HG02759 (cell line): ENCODE measurements at regions not wholly inside any gene's neighbourhood (a gene's known extent, or its start where the extent isn't known, plus 50 kb on each side); places are given as distances from the start of the nearest gene placed in this dataset.
A peak's percentile ranks its signal among the peaks of the same experiment; 100 is the strongest.
"Not testable (repeated sequence)": the region's sequence is repeated elsewhere in the genome, so short reads cannot be mapped to it uniquely, and the experiment has no call there.

Experiments used
- ATAC-seq: cut with Tn5 transposase; IDR thresholded peaks from one replicate; pipeline ENCODE4 v1.9.1; 2021; ENCODE audit warnings: mild to moderate bottlenecking, moderate library complexity; ENCODE audit not compliant: unreplicated experiment

GRCh38 chr5:40227366-40227765, 452.3 kb upstream of the PTGER4 start:
- no peak for ATAC-seq

GRCh38 chr5:40226906-40227305, 452.8 kb upstream of the PTGER4 start:
- no peak for ATAC-seq

- not testable (repeated sequence) for ATAC-seq
These were observed 454.6 kb upstream of the PTGER4 start for GRCh38 chr5:40225147-40225546.

GRCh38 chr5:40224421-40224820, 455.3 kb upstream of the PTGER4 start:
- peak; percentile 27 for ATAC-seq

GRCh38 chr5:40223884-40224402, 455.8 kb upstream of the PTGER4 start:
- peak; percentile 71 for ATAC-seq

GRCh38 chr5:40221796-40222195, 457.9 kb upstream of the PTGER4 start:
- ATAC-seq, result no peak

- no peak for ATAC-seq
These were observed 458.5 kb upstream of the PTGER4 start for GRCh38 chr5:40221255-40221654.

GRCh38 chr5:40220260-40220659, 459.5 kb upstream of the PTGER4 start:
- ATAC-seq, result no peak

GRCh38 chr5:40217553-40217952, 462.2 kb upstream of the PTGER4 start:
- no peak for ATAC-seq

- no peak for ATAC-seq
These were observed 469.0 kb upstream of the PTGER4 start for GRCh38 chr5:40210694-40211093.

- ATAC-seq, result no peak
These were observed 473.7 kb upstream of the PTGER4 start for GRCh38 chr5:40206030-40206429.

- ATAC-seq, result no peak
These were observed 475.6 kb upstream of the PTGER4 start for GRCh38 chr5:40204144-40204543.

GRCh38 chr5:40202814-40203440, 476.8 kb upstream of the PTGER4 start:
- no peak for ATAC-seq

- no peak for ATAC-seq
These were observed 481.0 kb upstream of the PTGER4 start for GRCh38 chr5:40198736-40199135.

GRCh38 chr5:40195574-40195973, 484.1 kb upstream of the PTGER4 start:
- ATAC-seq, result not testable (repeated sequence)

- no peak for ATAC-seq
These were observed 488.6 kb upstream of the PTGER4 start for GRCh38 chr5:40191150-40191549.

- no peak for ATAC-seq
These were observed 507.0 kb upstream of the PTGER4 start for GRCh38 chr5:40172721-40173120.

- ATAC-seq, result no peak
These were observed 507.7 kb upstream of the PTGER4 start for GRCh38 chr5:40171971-40172370.

- no peak for ATAC-seq
These were observed 512.4 kb upstream of the PTGER4 start for GRCh38 chr5:40167283-40167682.

- ATAC-seq, result no peak
These were observed 512.9 kb upstream of the PTGER4 start for GRCh38 chr5:40166802-40167201.

- ATAC-seq, result no peak
These were observed 513.7 kb upstream of the PTGER4 start for GRCh38 chr5:40165789-40166728.
